Neural cell (in vitro differentiated cells): ENCODE measurements at regions not wholly inside any gene's neighbourhood (a gene's known extent, or its start where the extent isn't known, plus 50 kb on each side); places are given as distances from the start of the nearest gene placed in this dataset.

Source experiments
- H2AFZ ChIP-seq: fragments of 200-600, 300-800 bp; sonication (generic), shearing (Covaris generic); 2 replicates; pipeline ENCODE4 v1.6.0; 2014; ENCODE audit warnings: low read depth, mild to moderate bottlenecking, antibody characterized with exemption, low read length, moderate library complexity
- H3F3A ChIP-seq: fragments of 200-600 bp; shearing (Covaris generic); 2 replicates; pipeline ENCODE4 v1.6.1; 2016; ENCODE audit warnings: mild to moderate bottlenecking, moderate library complexity, mixed read lengths, antibody characterized with exemption, low read length; ENCODE audit not compliant: insufficient read depth, poor library complexity, severe bottlenecking
- H3K27ac ChIP-seq: fragments of 200-600, 300-800 bp; sonication (generic), shearing (Covaris generic); 2 replicates; pipeline ENCODE4 v1.5.1; 2014; ENCODE audit warnings: mild to moderate bottlenecking, low read length, moderate library complexity
- H3K27me3 ChIP-seq: fragments of 300-800, 200-600 bp; sonication (generic), shearing (Covaris generic); 2 replicates; pipeline ENCODE4 v1.6.0; 2014; ENCODE audit warnings: mild to moderate bottlenecking, low read depth, low read length, moderate library complexity; ENCODE audit not compliant: insufficient read depth
- H3K36me3 ChIP-seq: fragments of 300-800, 200-600 bp; sonication (generic), shearing (Covaris generic); 2 replicates; pipeline ENCODE4 v1.5.1; 2014; ENCODE audit warnings: mild to moderate bottlenecking, antibody characterized with exemption, low read length, moderate library complexity; ENCODE audit not compliant: insufficient read depth
- H3K4me2 ChIP-seq: fragments of 300-800, 200-600 bp; sonication (generic), shearing (Covaris generic); 2 replicates; pipeline ENCODE4 v1.6.0; 2014; ENCODE audit warnings: mild to moderate bottlenecking, low read length
- H3K4me3 ChIP-seq: fragments of 300-800, 200-600 bp; sonication (generic), shearing (Covaris generic); 2 replicates; pipeline ENCODE4 v1.5.1; 2014; ENCODE audit warnings: mild to moderate bottlenecking, low read length, moderate library complexity
- H3K79me2 ChIP-seq: fragments of 200-600 bp; shearing (Covaris generic); replicated peaks from 2 replicates; pipeline ENCODE4 v1.6.0; 2014; ENCODE audit warnings: mild to moderate bottlenecking, low read length, moderate library complexity; ENCODE audit not compliant: insufficient read depth
- H3K9ac ChIP-seq: fragments of 300-800, 200-600 bp; sonication (generic), shearing (Covaris generic); 2 replicates; pipeline ENCODE4 v1.6.1; 2016; ENCODE audit warnings: mild to moderate bottlenecking, low read length, mixed read lengths
- H3K9me2 ChIP-seq: fragments of 200-600 bp; shearing (Covaris generic); 2 replicates; pipeline ENCODE4 v1.6.1; 2016; ENCODE audit warnings: mild to moderate bottlenecking, low read length, mixed read lengths; ENCODE audit not compliant: insufficient read depth
- H3K9me3 ChIP-seq: fragments of 200-600, 300-800 bp; sonication (generic), shearing (Covaris generic); 2 replicates; pipeline ENCODE4 v1.6.1; 2016; ENCODE audit warnings: mild to moderate bottlenecking, mixed run types, low read length, moderate library complexity, mixed read lengths
- H4K20me1 ChIP-seq: fragments of 200-600 bp; shearing (Covaris generic); 2 replicates; pipeline ENCODE4 v1.6.1; 2016; ENCODE audit warnings: mild to moderate bottlenecking, mixed run types; ENCODE audit not compliant: insufficient read depth
- CTCF ChIP-seq: fragments of 450-650 bp; IDR thresholded peaks from 2 replicates; pipeline ENCODE4 v1.5.1; 2014; ENCODE audit warnings: antibody characterized with exemption, mild to moderate bottlenecking, moderate library complexity; ENCODE audit not compliant: poor library complexity, severe bottlenecking
- EP300 ChIP-seq: fragments of 450-650 bp; conservative IDR thresholded peaks from 2 replicates; pipeline ENCODE4 v1.6.1; 2014; ENCODE audit warnings: antibody characterized with exemption, mild to moderate bottlenecking, moderate library complexity; ENCODE audit not compliant: poor library complexity, severe bottlenecking
- EZH2 ChIP-seq: fragments of 200-600, 300-800 bp; shearing (Covaris generic), sonication (generic); IDR thresholded peaks from 2 replicates; pipeline ENCODE4 v1.6.1; 2014; ENCODE audit warnings: antibody characterized with exemption, low read length, borderline replicate concordance, mild to moderate bottlenecking; ENCODE audit not compliant: insufficient read depth, poor library complexity, severe bottlenecking
- MXI1 ChIP-seq: fragments of 450-650 bp; conservative IDR thresholded peaks from 2 replicates; pipeline ENCODE4 v1.6.1; 2014; ENCODE audit warnings: antibody characterized with exemption, mild to moderate bottlenecking; ENCODE audit not compliant: poor library complexity, severe bottlenecking
- POLR2AphosphoS5 ChIP-seq: IDR thresholded peaks from 2 replicates; pipeline ENCODE4 v1.6.1; 2012
- RAD21 ChIP-seq: fragments of 450-650 bp; conservative IDR thresholded peaks from 2 replicates; pipeline ENCODE4 v1.6.1; 2014; ENCODE audit warnings: antibody characterized with exemption, mild to moderate bottlenecking, moderate library complexity
- REST ChIP-seq: IDR thresholded peaks from 2 replicates; pipeline ENCODE4 v1.6.1; 2012; ENCODE audit warnings: borderline replicate concordance
- SMC3 ChIP-seq: fragments of 450-650 bp; conservative IDR thresholded peaks from 2 replicates; pipeline ENCODE4 v1.6.1; 2014; ENCODE audit warnings: antibody characterized with exemption, mild to moderate bottlenecking, moderate library complexity; ENCODE audit not compliant: poor library complexity
- TAF1 ChIP-seq: IDR thresholded peaks from 2 replicates; pipeline ENCODE4 v1.6.1; 2012; ENCODE audit warnings: low read depth

- Histone ChIP-seq H3K79me2 (no peaks in the 10 kb centered on the region), H3F3A (no peaks in the 10 kb centered on the region), H3K4me2 (no peak overlapping the region), H3K36me3 (no peaks in the 10 kb centered on the region), H3K27me3 (no peaks in the 10 kb centered on the region), H3K27ac (no peak overlapping the region), H3K9me2 (no peaks in the 10 kb centered on the region), H2AFZ (no peak overlapping the region), H3K9me3 (no peaks in the 10 kb centered on the region), H4K20me1 (no peaks in the 10 kb centered on the region), H3K4me3 (no peak overlapping the region), H3K9ac (no peak overlapping the region)
- TF ChIP-seq REST = no peak
- no peak for TF ChIP-seq EP300
- no peak for TF ChIP-seq RAD21
- no peak for TF ChIP-seq POLR2AphosphoS5
- TF ChIP-seq CTCF = no peak
- no peak for TF ChIP-seq MXI1
- TF ChIP-seq TAF1 = no peak
- no peak for TF ChIP-seq SMC3
- no peak for TF ChIP-seq EZH2
Measured at GRCh38 chr6:147704691-147705090, 196.2 kb downstream of the SAMD5 start.

GRCh38 chr6:147707524-147707923, 199.0 kb downstream of the SAMD5 start:
- Histone ChIP-seq H2AFZ (no peak overlapping the region), H3K9ac (no peak overlapping the region), H3K36me3 (no peaks in the 10 kb centered on the region), H3F3A (no peaks in the 10 kb centered on the region), H3K4me3 (no peak overlapping the region), H3K9me3 (no peaks in the 10 kb centered on the region), H3K9me2 (no peaks in the 10 kb centered on the region), H3K79me2 (no peaks in the 10 kb centered on the region), H3K4me2 (no peak overlapping the region), H3K27me3 (no peaks in the 10 kb centered on the region), H3K27ac (no peak overlapping the region), H4K20me1 (no peaks in the 10 kb centered on the region)
- TF ChIP-seq TAF1 = no peak
- no peak for TF ChIP-seq REST
- no peak for TF ChIP-seq EZH2
- no peak for TF ChIP-seq SMC3
- no peak for TF ChIP-seq RAD21
- no peak for TF ChIP-seq EP300
- TF ChIP-seq MXI1 = no peak
- TF ChIP-seq POLR2AphosphoS5 = no peak
- TF ChIP-seq CTCF = no peak
